ENCODE measurements at regions not wholly inside any gene's neighbourhood (a gene's known extent, or its start where the extent isn't known, plus 50 kb on each side); places are given as distances from the start of the nearest gene placed in this dataset.

DNA sequence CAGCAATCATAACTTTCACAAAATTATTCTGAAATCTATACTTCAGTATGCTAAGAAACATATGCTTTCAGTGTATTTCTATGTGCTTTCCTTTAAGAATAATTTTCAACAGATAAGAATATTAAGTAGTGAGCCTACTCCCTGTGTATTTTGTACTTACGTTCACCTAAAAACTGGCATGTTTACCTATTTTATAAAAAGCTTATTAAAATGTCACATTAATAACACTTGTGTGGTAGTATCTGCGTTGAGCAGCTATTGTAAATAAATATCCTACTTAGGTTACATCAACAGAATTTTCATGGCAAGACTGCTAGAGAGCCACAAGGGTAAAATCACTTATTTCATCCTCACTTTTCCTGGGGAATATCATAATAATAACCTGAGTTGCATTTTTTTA is 113.4 kb upstream of the SLITRK5 start:
- TF ChIP-seq, protein P1, sequence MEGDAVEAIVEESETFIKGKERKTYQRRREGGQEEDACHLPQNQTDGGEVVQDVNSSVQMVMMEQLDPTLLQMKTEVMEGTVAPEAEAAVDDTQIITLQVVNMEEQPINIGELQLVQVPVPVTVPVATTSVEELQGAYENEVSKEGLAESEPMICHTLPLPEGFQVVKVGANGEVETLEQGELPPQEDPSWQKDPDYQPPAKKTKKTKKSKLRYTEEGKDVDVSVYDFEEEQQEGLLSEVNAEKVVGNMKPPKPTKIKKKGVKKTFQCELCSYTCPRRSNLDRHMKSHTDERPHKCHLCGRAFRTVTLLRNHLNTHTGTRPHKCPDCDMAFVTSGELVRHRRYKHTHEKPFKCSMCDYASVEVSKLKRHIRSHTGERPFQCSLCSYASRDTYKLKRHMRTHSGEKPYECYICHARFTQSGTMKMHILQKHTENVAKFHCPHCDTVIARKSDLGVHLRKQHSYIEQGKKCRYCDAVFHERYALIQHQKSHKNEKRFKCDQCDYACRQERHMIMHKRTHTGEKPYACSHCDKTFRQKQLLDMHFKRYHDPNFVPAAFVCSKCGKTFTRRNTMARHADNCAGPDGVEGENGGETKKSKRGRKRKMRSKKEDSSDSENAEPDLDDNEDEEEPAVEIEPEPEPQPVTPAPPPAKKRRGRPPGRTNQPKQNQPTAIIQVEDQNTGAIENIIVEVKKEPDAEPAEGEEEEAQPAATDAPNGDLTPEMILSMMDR (IDR thresholded peaks at IDR 0.05), result no peak
- TF ChIP-seq TP53 (CRISPR knock-in tag; IDR thresholded peaks at IDR 0.05), result no peak

Data from WTC11 (cell line).